SK-N-SH (cell line): ENCODE measurements at regions not wholly inside any gene's neighbourhood (a gene's known extent, or its start where the extent isn't known, plus 50 kb on each side); places are given as distances from the start of the nearest gene placed in this dataset.

ENCODE experiments used
- CTCF ChIP-seq: fragments of 200-600 bp; sonication (generic); IDR thresholded peaks from 2 replicates; pipeline ENCODE4 v1.6.1; 2017; ENCODE audit warnings: antibody characterized with exemption, mild to moderate bottlenecking, moderate library complexity
- FOXM1 ChIP-seq: IDR thresholded peaks from 2 replicates; pipeline ENCODE4 v1.4.0; 2012; ENCODE audit warnings: low read depth, mild to moderate bottlenecking
- MAX ChIP-seq: IDR thresholded peaks from 2 replicates; pipeline ENCODE4 v1.4.0; 2012; ENCODE audit warnings: low read depth
- SMC3 ChIP-seq: IDR thresholded peaks from 2 replicates; pipeline ENCODE4 v1.6.1; 2012; ENCODE audit warnings: low read depth, low read length, improper control_type of control experiment

- TF ChIP-seq CTCF (no peak), SMC3 (no peak), FOXM1 (no peak), MAX (no peak)
These were observed 381.9 kb downstream of the SLC16A7 start for GRCh38 chr12:59977779-59978178.
